ENCODE measurements at regions not wholly inside any gene's neighbourhood (a gene's known extent, or its start where the extent isn't known, plus 50 kb on each side); places are given as distances from the start of the nearest gene placed in this dataset.

- Mint-ChIP-seq H3K4me3 (no peak overlapping the region), H3K27ac (no peak overlapping the region), H3K4me1 (no peaks in the 10 kb centered on the region; the same call in 2 of the 3 replicates), H3K27me3 (ENCODE audit: insufficient read depth, low read depth, poor library complexity) (peaks cover 6% of the 10 kb centered on the region), H3K9me3 (peaks cover 11% of the 10 kb centered on the region), H3K36me3 (ENCODE audit: low read depth) (peaks cover 5% of the 10 kb centered on the region; the same call in 2 of the 3 replicates)
- no peak for TF ChIP-seq REST (IDR thresholded peaks at IDR 0.05; ENCODE audit: unreplicated experiment)
- TF ChIP-seq EZH2 (IDR thresholded peaks at IDR 0.05; ENCODE audit: low read depth, unreplicated experiment): no peak
- TF ChIP-seq ZNF114 (CRISPR knock-in tag; IDR thresholded peaks at IDR 0.05): no peak
- TF ChIP-seq EZH2phosphoT487 (IDR thresholded peaks at IDR 0.05; ENCODE audit: unreplicated experiment): no peak
- TF ChIP-seq ZNF331 (CRISPR knock-in tag; IDR thresholded peaks at IDR 0.05; ENCODE audit: low read depth): no peak
- TF ChIP-seq NANOG (IDR thresholded peaks at IDR 0.05; ENCODE audit: borderline replicate concordance): no peak
- no peak for TF ChIP-seq STAT1 (IDR thresholded peaks at IDR 0.05; ENCODE audit: unreplicated experiment)
- no peak for TF ChIP-seq JUNB (IDR thresholded peaks at IDR 0.05; ENCODE audit: unreplicated experiment)
- TF ChIP-seq, protein P1, sequence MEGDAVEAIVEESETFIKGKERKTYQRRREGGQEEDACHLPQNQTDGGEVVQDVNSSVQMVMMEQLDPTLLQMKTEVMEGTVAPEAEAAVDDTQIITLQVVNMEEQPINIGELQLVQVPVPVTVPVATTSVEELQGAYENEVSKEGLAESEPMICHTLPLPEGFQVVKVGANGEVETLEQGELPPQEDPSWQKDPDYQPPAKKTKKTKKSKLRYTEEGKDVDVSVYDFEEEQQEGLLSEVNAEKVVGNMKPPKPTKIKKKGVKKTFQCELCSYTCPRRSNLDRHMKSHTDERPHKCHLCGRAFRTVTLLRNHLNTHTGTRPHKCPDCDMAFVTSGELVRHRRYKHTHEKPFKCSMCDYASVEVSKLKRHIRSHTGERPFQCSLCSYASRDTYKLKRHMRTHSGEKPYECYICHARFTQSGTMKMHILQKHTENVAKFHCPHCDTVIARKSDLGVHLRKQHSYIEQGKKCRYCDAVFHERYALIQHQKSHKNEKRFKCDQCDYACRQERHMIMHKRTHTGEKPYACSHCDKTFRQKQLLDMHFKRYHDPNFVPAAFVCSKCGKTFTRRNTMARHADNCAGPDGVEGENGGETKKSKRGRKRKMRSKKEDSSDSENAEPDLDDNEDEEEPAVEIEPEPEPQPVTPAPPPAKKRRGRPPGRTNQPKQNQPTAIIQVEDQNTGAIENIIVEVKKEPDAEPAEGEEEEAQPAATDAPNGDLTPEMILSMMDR (conservative IDR thresholded peaks at IDR 0.05; ENCODE audit: low read depth in 2 of 2): no peak
- TF ChIP-seq CREB1 (CRISPR knock-in tag; IDR thresholded peaks at IDR 0.05; ENCODE audit: low read depth): no peak
- TF ChIP-seq POLR2AphosphoS5 (IDR thresholded peaks at IDR 0.05; ENCODE audit: low read depth): no peak
- TF ChIP-seq ZNF462 (CRISPR knock-in tag; IDR thresholded peaks at IDR 0.05): no peak
- TF ChIP-seq, protein P2, sequence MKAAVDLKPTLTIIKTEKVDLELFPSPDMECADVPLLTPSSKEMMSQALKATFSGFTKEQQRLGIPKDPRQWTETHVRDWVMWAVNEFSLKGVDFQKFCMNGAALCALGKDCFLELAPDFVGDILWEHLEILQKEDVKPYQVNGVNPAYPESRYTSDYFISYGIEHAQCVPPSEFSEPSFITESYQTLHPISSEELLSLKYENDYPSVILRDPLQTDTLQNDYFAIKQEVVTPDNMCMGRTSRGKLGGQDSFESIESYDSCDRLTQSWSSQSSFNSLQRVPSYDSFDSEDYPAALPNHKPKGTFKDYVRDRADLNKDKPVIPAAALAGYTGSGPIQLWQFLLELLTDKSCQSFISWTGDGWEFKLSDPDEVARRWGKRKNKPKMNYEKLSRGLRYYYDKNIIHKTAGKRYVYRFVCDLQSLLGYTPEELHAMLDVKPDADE (IDR thresholded peaks at IDR 0.05): no peak
- ATAC-seq (no peak), DNase-seq (ENCODE audit: low spot score) (no peak)
- H3K4me1 ChIP-seq (ENCODE audit: insufficient read depth): no peaks in the 10 kb centered on the region; the same call in 1 of the 2 replicates
- H3K27me3 ChIP-seq (ENCODE audit: insufficient read depth): no peaks in the 10 kb centered on the region
- H2AFZ ChIP-seq: no peak overlapping the region
- H3K4me2 ChIP-seq: no peak overlapping the region
- no peaks in the 10 kb centered on the region for H3K36me3 ChIP-seq (ENCODE audit: insufficient read depth)
- no peaks in the 10 kb centered on the region for H3K79me2 ChIP-seq (replicated peaks; ENCODE audit: insufficient read depth)
- no peak overlapping the region for H3K4me3 ChIP-seq
- no peaks in the 10 kb centered on the region for H4K20me1 ChIP-seq (replicated peaks; ENCODE audit: insufficient read depth)
- H3F3A ChIP-seq (replicated peaks; ENCODE audit: low read depth): no peaks in the 10 kb centered on the region
- peaks cover 3% of the 10 kb centered on the region; the same call in 1 of the 2 replicates for H3K9me2 ChIP-seq (ENCODE audit: insufficient read depth)
- no peak overlapping the region for H3K27ac ChIP-seq (ENCODE audit: low read depth)
Observed at GRCh38 chr21:34217263-34217662, 143.9 kb downstream of the MRPS6 start.

All from GM23338 (cell line).